HUDEP-2 (cell line): ENCODE measurements at regions not wholly inside any gene's neighbourhood (a gene's known extent, or its start where the extent isn't known, plus 50 kb on each side); places are given as distances from the start of the nearest gene placed in this dataset.
A peak's percentile ranks its signal among the peaks of the same experiment; 100 is the strongest.
"Not testable (repeated sequence)": the region's sequence is repeated elsewhere in the genome, so short reads cannot be mapped to it uniquely, and the experiment has no call there.

Experiments used
- DNase-seq, 76 experiments: peaks; one replicate each; lab custom pipeline; 2025; ENCODE audit not compliant: unreplicated experiment in 76 of 76; lab: John Stamatoyannopoulos, UW

DNA sequence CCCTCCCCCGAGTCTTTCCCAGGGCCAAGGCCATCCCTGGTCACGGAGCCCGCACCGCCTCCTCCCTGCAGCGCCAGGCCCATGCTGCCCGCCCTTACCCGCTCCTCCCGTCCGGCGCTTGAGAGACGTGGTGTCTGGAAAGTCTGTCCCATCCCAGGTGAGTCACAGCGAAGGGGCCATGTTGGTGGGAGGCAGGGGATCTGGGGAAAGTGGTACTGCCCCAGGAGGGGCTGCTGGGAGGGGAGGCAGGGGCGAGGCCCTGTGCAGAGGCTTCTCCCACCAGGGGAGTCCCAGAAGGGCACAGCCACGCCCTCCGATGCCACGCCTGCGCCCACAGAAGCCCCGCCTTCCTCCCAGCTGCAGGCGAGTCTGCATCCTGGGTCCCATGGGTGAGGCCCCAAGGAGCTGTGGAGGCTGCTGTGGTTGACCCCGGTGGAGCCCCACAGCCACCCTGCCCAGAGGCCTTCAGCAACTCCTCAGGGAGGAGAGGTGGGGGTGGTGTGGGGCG lies 107.0 kb upstream of the PPP1R26 start:
- DNase-seq: no peak

DNA sequence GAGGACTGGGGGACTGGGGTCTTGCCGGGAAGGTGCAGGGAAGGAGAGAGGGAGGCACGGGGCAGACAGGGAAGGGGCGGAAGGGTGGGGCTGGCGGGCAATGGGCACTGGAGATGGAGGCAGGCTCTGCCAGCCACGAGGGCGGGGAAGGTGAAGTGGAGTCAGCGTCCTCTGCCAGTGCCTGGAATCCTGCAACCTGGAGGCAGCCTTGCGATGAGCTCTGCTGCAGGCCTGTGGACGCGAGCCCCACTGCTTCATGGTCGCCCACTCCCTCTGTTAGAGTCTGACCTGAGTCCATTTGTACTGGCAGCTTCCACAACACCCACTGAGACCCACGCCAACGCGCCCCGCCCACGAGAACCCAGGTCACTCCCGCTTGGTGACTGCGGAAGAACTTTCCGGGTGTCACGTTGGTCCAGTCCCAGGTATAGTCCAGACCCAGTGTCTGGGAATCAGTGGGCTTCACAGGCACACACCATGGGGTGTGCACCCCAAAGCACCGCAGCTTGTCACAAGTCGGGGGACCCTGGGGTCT lies 106.4 kb upstream of the PPP1R26 start:
- DNase-seq: no peak

DNA sequence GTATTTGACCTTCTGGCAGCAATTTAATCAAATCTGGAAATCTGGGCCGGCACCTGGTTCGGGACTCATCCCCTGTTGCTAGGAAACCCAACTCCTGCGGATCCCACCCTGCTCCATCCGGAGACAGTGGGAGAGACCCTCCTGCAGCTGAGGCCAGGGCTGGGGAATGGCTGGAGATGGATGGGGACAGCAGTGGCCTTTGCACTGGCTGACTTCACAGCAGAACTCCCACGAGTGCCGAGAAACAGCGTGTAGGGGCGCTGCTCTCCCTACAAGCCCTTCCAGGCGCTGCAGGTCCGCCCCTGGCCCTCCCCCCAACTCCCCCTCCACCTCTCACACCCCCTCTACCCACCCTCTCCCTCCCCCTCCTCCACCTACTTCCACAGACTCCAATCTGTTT lies 105.8 kb upstream of the PPP1R26 start:
- no peak for DNase-seq

DNA sequence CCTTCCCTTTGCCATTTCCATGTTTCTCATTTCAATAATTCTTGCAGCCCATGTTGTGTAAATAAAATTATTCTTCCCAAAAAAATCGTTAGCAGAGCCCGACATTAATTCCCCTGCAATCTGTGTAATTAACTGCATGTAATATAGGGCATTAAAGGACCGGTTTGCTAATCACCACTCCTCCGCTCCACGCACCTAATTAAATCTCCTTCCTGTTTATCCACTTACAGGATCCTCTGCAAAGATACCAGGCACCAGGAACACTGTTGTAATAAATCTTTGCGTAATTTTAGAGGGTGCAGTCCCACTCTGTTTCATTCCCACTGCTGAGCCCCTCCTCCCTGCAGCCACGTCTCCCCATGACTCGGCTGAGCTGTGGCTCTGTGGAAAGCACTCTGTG lies 105.0 kb upstream of the PPP1R26 start:
- DNase-seq: no peak

DNA sequence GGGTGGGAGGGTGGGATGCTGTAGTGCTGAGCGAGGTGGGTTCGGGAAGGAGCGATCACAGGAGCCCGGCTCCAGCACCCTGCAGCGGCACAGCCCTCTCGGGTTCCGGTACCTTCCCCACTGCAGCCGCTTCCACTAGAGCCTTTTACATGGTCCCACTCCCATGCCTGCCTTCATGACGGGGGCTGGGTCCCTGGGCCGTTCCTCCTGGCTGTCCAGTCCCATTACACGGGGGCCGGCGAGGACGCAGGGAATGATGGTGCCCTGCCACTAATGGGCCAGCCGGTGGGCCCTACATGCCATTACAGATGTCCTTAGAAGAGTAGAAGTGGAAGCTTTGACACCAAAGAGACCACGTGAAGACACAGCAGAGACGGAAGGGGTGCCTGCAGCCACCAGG lies 104.6 kb upstream of the PPP1R26 start:
- no peak for DNase-seq

- no peak for DNase-seq
Observed at GRCh38 chr9:135376511-135377265, 102.9 kb upstream of the PPP1R26 start.

DNA sequence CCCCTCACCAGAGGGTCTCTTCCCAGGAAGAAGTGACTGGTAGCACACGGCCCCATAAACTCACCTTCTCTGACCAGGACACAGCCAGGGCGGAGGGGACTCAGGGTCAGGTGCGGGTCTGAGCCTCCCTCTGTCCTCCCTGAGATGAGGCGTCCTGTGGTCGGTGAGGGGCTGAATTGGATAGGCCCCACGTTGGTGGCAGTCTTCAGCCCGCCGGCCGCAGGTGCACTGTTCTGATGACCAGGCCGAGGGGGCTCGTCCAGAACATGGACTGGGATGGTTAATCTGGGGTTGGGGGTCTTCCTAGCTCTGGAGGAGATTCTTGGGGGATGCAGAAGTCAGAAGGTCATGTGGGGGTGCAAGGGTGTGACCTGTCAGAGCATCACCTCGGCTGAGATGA lies 102.2 kb upstream of the PPP1R26 start:
- no peak for DNase-seq

DNA sequence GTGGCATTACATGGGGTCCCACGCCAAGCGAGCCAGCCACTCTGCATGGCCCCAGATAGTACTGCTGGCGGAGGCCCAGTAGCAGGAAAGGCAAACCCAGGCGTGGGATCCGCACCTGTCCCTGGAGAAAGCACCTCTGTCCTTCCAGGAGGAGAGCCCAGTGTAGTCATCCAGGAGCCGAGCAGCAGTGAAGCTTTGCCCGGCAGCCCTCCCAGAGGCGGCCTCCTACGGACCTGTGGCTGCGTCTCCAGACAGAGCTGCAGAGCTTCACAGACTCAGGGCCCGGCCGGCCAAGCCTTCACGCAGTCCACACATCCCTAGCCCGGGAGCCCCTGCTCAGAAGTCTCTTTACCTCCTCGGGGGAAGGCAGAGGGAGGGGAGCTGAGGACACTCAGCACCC lies 100.8 kb upstream of the PPP1R26 start:
- no peak for DNase-seq

GRCh38 chr9:135379540-135380267 lies 99.9 kb upstream of the PPP1R26 start:
- DNase-seq: peak in 6 of 76 experiments; percentile 3 to 33 (median 14)

DNA sequence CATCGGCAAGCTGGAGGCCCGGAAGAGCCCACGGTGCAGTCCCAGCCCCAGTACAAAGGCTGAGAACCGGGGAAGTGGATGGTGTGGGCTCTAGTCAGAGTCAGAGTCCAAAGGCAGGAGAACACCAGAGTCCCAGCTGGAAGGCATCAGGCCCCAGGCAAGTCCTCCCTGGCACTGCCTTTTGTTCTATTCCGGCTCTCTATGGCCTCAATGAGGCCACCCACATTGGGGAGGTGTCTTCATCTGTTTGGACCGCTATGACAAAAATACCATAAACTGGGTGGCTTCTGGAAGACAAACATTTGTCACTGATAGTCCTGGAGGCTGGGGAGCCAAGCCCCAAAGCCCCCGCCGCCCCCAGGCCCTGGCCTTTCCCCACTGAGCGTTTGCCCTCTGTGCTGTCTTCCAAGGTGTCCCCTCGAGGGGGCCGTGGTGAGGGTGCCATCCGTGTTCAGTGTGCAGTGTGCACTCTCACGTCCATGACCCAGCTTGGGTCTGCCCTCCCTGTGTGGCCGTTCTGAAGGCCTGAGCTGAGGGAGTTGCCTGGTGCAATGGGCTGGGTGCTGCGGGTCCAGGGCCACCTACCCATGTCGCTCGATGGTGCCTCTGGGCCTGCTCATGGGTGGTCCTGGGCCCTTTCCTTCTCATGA lies 99.1 kb upstream of the PPP1R26 start:
- DNase-seq: no peak

DNA sequence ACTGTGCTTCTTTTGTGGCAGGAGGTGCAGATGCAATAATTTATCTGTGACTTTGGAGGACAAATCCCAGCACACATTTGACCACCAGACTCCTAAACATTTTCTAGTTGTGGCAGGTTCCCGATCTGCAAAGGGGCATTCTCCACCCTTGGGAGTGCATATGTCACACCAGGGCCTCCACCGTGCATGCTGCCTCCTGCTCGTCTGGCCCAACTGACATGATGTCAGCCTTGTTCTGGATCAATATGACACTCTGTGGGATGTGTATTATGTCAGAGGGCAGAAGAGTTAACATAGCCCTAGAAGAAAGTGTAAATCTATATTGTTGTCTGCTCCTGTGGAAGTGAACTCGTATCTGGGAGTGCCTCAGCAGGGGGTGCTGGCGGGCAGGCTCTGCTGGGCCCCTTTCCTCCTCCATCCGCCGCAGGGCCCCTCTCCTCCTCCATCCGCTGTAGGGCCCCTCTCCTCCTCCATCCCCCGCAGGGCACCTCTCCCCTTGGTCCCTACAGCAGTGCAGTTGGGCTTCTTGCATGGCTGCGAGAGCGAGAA lies 97.7 kb upstream of the PPP1R26 start:
- DNase-seq: no peak

- DNase-seq: no peak
Observed at GRCh38 chr9:135384226-135384625, 95.4 kb upstream of the PPP1R26 start.

DNA sequence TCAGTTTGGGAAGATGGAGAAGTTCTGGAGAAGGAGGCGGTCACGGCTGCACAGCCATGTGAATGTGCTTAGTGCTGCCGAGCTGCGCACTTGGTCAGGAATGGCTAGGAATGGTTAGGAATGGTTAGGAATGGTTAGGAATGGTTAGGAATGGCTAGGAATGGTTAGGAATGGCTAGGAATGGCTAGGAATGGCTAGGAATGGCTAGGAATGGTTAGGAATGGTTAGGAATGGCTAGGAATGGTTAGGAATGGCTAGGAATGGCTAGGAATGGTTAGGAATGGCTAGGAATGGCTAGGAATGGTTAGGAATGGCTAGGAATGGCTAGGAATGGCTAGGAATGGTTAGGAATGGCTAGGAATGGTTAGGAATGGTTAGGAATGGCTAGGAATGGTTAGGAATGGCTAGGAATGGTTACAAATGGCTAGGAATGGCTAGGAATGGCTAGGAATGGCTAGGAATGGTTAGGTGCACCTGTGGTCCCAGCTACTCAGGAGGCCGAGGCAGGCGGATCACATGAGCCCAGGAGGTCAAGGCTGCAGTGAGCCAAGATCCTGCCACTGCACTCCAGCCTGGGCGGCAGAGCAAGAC lies 94.7 kb upstream of the PPP1R26 start:
- DNase-seq: not testable (repeated sequence)

GRCh38 chr9:135385793-135386192 lies 93.8 kb upstream of the PPP1R26 start:
- no peak for DNase-seq

DNA sequence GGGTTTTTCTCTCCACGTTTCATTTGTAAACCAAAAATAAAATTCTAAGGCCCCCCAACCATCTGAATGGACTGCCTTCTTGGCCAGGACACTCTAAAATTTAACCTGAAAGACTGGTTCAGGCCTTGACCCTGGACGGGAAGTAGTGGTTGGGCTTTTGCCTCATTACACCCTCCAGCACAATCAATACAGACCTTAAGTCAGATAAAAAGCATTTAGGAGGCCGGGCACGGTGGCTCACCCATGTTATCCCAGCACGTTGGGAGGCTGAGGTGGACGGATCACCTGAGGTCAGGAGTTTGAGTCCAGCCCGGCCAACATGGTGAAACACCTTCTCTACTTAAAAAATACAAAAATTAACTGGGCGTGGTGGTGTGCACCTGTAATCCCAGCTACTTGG lies 91.6 kb upstream of the PPP1R26 start:
- no peak for DNase-seq

DNA sequence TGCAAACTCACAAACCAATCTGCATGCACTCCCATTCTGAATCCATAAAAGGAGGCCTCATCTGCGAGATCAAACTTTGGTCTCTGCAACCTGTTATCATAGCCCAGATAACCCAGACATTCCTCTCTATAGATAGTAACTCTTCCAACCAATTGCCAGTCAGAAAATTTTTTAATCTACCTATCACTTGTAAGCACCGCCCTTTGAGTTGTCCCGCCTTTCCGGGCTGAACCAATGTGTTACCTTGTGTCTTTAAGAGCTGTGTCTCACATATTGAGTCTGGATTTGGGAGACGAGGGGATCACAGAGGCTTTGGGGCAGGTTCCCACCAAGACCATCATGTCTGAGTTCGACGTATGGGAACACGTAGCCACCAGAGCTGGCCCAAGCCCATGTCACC lies 91.1 kb upstream of the PPP1R26 start:
- DNase-seq: no peak

DNA sequence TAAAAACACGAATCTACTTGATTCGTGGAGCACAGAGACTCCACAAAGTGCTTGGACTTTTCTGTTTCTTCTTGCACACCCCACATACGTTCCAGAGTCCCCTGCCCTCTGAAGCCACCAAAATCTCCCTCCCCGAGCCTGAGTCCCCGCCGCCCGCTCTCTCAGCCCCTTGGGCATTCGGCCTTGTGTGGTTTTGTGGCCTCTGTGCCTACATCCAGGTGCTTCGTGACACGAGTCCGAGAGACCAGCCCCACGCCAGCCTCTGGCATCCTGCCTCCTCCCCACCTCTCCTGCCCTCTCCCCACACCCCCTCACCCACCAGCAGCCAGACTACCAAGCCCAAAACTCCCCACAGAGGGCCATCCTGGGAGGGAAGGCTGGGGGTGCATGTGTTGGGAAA lies 87.8 kb upstream of the PPP1R26 start:
- no peak for DNase-seq

DNA sequence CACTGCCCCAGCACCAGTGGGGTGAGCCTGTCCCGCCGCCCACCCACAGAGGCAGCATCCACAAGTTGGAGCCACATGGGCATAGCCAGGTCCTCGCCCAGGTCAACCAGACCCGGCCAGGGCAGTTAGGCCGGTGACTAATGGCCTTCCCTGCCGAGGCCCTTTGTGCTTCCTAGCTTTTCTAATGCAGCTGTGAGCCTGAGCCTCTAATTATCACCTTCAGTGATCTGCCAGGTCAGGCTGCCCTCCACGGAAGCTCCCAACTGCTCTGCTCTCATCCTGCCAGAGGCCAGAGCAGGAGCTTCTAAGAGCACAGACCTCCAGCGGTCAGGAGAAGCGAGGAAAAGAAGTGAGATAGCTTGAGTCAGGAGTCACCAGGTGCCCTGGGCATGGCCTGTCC lies 87.1 kb upstream of the PPP1R26 start:
- DNase-seq: no peak

DNA sequence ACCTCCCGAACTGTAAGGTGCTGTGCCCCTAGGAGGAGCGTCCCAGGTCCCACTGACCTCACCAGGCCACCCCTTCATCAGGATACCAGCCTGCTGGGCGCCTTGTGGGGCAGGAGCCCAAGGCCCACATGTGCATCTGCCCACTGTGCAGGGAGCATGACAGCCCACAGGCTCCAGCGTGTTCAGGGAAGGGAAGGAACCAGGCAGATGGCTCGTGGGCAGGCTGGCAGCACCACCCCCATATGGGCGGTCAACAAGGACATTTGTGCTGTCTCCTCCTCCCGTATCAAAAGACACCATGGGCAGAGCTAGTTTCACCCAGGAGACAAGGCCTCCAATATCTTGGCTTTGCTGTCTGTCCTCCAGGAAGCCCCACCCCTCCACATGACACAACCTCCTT lies 85.5 kb upstream of the PPP1R26 start:
- no peak for DNase-seq

DNA sequence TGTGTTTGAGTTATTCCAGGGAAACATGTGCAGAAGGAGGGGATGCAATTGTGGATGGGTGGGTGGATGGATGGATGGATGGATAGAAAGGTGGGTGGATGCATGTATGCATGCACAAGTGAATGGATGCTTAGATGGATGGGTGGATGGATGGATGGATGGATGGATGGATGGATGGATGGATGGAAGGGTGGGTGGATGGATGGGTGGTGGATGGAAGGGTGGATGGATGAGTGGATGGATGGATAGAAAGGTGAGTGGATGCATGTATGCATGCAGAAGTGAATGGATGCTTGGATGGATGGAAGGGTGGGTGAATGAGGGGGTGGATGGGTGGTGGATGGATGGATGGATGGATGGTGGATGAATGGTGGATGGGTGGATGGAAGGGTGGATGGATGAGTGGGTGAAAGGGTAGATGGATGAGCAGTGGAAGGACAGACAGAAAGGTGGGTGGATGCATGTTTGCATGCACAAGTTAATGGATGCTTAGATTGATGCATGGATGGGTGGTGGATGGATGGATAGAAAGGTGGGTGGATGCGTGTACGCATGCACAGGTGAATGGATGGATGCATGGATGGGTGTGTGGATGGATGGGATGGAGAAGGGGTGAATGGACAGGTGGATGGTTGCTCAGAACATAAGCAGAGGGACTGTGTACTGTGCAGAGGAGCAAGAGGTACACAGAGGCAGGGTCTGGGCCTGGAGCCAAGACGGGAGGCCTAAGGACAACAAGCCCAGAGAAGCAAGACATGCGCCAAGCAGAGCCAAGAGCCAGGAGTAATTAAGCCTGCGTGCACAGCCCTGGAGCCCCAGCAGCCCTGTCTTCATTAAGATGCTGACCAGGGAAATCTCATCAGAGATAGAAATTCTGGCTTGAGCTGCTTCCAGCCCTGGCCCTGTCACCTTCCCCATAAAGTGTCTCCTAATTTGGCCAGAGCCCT lies 84.6 kb upstream of the PPP1R26 start:
- DNase-seq: no peak
